Ramos (cell line): ENCODE measurements at regions not wholly inside any gene's neighbourhood (a gene's known extent, or its start where the extent isn't known, plus 50 kb on each side); places are given as distances from the start of the nearest gene placed in this dataset.
"Not testable (repeated sequence)": the region's sequence is repeated elsewhere in the genome, so short reads cannot be mapped to it uniquely, and the experiment has no call there.

Experiments
- in situ Hi-C: fragments of 300-500 bp; cut with MboI; formaldehyde crosslinking; loops from one replicate; pipeline ENCODE4 v1.14.3; 2022; ENCODE audit warnings: low sequenced_read_pairs; ENCODE audit not compliant: unreplicated experiment

GRCh38 chr10:36421992-36422391, 703.4 kb upstream of the ANKRD30A start:
- in situ Hi-C loops, result no loop called here

DNA sequence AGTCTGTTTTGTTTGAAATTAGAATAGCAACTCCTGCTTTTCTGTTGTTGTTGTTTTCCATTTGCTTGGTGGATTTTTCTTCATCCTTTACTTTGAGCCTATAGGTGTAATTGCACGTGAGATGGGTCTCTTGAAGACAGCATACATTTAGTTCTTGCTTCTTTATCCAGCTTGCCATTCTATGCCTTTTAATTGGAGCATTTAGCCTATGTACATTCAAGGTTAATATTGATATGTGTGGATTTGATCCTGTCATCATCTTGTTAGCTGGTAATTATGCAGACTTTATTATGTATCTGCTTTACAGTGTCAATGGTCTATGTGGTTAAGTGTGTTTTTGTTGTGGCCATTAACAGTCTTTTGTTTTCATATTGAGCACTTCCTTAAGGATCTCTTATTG, 708.9 kb upstream of the ANKRD30A start:
- in situ Hi-C loops, result no loop called here

DNA sequence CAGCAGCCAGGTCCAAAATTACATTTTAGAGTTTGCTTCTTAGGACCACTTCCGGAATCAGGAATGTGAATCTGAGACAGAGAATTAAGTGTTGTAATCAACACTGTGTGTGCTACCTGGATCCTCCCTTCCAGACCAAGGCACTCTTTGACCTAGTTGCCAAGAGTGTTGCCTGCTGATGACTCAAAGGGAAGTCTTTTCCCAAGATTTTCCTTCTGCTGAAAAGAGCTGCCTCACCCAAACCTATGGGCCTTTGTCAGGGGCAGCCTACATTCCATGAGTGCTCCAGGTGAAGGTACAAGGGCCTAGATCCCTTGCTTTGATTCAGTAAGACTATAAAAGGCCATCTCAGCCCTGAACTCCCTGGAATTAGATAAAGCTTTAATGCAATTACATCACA, 712.5 kb upstream of the ANKRD30A start:
- in situ Hi-C loops, result no loop called here

- in situ Hi-C loops, result not testable (repeated sequence)
Observed at GRCh38 chr10:36400238-36400637, 725.2 kb upstream of the ANKRD30A start.

DNA sequence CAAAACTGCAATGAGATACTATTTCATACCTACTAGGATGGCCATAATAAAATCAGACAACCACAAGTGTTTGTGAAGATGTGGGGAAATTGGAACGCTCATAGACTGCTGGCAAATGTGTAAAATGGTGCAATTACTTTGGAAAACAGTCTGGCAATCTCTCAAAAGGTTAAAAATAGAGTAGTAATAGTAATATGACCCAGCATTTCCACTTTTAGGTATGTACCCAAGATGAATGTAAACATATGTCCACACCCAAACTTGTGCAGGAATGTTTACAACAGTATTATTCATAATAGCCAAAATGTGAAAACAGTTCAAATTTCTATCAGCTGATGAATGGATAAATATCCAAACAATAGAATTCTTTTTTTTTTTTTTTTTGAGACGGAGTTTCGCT, 731.6 kb upstream of the ANKRD30A start:
- in situ Hi-C loops, result no loop called here

GRCh38 chr10:36391405-36391804, 734.0 kb upstream of the ANKRD30A start:
- in situ Hi-C loops, result no loop called here

- in situ Hi-C loops, result no loop called here
Observed at GRCh38 chr10:36390221-36390620, 735.2 kb upstream of the ANKRD30A start.

GRCh38 chr10:36388166-36388565, 737.2 kb upstream of the ANKRD30A start:
- in situ Hi-C loops, result no loop called here

- in situ Hi-C loops, result no loop called here
Observed at GRCh38 chr10:36385693-36386092, 739.7 kb upstream of the ANKRD30A start.

DNA sequence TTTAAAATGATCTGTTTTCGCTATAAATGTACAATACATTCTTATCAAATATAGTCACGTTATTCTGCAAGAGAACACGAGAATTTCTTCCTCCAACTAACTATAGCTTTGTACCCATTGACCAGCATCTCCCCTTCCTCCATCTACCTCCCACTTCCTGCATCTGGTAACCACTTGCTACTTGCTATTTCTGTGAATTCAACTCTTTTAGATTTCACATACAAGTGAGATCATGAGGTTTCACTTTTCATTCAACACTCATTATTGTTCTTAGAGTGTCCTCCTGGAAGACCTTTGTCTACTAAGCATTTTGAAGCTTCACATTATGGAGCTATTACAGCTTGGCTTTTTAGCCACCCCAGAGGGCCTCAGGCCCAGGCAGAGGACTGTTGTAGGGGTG, 741.3 kb upstream of the FZD8 start:
- in situ Hi-C loops, result no loop called here

DNA sequence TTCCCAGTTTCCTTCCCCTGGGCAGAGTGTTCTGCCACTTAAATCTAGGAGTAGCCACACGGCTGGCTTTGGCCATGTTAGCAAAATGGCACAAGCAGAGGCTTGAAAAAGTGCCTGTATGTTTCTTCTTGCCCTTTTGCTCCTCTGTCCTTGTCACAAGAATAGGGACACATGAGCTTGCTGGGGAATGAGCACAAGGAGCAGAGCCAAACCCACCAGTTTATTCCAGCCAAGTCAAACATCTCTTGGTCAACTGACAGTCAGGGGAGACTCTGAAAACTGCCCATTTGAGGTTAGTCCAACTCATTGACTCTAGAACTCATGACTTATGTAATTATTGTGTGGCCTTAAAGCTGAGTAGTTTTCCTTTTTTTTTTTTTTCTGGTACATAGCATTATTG, 739.7 kb upstream of the FZD8 start:
- in situ Hi-C loops, result no loop called here

DNA sequence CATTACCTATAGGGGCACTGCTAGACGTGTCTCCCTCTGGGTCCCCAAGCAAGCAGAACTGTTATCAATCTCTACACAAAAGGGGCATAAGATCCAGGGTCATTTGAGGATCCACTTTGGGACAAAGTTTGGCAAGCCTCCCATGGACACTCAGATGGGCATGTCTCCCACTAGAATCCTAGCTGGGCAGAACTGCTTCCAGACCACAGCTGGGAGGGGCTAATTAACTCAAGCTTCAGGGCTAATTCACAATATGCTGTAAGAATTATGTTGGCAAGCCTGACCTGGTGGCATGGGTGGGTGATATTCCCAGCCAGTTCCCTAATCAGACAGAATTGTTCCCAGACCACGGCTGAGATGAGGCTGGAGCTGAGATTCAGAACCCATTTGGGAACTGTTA, 738.4 kb upstream of the FZD8 start:
- in situ Hi-C loops, result no loop called here

DNA sequence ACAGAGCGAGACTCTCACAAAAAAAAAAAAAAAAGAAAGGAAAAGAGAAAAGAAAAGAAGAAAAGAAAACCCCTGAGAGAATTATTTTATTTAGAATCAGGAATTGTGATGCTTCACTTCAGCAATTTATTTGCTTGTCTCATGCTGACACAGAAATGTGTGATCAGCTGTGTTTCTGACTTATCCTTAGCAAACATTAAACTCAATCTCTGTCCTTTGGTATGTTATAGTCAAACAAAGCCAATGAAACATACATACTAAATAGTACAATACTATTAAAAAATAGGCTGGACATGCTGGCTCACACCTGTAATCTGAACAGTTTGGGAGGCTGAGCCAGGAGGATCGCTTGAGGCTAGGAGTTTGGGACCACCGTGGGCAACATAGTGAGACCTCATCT, 733.0 kb upstream of the FZD8 start:
- in situ Hi-C loops, result no loop called here

GRCh38 chr10:36373424-36374096, 731.5 kb upstream of the FZD8 start:
- in situ Hi-C loops, result no loop called here

DNA sequence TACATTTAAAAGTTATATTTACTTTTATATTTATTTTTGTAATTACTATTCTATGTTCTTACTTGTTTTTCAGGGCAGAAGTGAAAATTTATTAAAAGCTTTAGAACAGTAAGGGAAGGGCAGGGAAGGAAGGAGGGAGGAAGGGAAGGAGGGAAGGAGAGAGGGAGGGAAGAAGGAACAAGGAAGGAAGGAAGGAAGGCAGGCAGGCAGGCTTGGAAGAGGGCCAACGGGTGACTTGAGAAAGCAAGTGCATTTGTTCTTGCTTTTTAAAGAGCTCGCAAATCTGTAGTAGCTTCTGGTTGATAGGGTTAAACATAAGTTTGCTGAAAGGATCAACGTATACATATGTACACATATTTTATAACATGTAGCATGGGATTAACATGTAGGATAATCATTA, 725.3 kb upstream of the FZD8 start:
- in situ Hi-C loops, result no loop called here

DNA sequence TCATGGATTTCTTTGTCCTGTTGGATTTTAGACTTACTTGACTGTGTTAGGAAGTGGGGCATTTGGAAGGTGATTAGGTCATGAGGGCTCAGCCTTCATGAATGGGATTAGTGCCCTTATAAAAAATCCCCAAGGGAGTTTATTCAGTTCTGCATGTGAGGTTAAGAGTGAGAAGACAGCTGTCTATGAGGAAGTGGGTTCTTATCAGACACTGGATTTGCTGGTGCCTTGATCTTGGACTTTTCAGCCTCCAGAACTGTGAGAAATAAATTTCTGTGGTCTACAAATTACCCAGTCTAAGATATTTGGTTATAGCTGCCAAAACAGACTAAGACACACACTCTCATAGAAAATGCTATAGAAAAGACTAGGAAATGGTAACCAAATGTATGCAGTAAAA, 724.7 kb upstream of the FZD8 start:
- in situ Hi-C loops, result no loop called here

DNA sequence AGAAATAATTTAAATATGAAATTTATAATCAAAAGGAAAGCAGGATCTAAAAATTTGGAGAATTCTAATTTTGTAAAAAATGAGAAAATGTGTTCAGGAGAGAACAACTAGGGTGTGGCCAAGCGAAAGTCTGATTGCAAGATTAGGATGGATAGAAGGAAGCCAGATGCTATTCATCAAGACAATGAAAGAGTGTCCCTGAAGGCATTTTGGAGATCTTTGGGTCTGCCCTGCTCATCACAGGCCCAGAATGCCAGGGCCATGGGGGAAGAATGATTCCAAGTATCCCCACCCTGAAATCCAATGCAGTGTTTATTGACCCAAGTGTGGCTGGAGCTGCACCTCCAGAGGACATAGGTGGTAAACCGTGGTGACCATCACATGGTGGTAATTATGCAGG, 724.0 kb upstream of the FZD8 start:
- in situ Hi-C loops, result no loop called here

DNA sequence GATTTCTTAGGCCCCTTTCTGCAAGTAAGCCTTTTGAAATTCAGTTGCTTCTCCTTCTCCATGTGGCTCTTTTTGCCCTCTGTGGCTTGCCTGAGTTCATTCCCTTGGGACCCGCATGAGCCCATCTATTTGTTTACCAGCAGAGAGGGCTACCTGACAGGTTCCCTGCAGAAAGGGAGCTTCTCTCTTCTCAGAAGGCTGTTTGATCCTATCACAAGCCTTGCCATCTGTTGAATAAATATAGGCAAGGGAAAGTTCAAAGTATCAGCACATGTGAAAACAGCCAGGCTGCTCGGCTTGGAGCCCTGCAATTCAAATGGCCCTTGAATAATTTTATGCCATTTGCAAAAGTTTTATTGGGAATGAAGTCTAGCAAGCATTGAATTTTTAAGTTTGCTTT, 720.2 kb upstream of the FZD8 start:
- in situ Hi-C loops, result no loop called here

DNA sequence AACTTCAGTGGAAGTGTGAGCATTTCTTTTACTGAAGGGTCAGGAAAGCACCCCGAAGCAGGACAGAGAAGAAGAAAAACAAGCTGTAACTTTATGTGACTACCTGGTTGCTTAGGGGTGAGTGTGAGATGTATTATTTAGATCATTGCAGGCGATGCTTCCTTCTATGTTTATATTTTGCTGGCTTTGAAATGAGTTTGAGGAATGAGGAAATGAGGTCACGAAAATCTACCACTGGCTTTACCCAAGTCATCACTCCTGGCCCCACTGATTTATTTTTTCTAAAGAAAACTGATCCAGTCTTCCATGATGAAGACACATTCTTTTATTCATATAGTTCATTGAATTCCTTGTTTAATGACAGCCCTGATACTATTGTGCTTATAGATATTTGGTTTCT, 716.6 kb upstream of the FZD8 start:
- in situ Hi-C loops, result no loop called here

- in situ Hi-C loops, result no loop called here
Observed at GRCh38 chr10:36354633-36355032, 712.5 kb upstream of the FZD8 start.

- in situ Hi-C loops, result no loop called here
Observed at GRCh38 chr10:36351159-36351558, 709.1 kb upstream of the FZD8 start.

GRCh38 chr10:36349445-36350078, 707.5 kb upstream of the FZD8 start:
- in situ Hi-C loops, result no loop called here
